GM23338 (cell line): ENCODE measurements at regions not wholly inside any gene's neighbourhood (a gene's known extent, or its start where the extent isn't known, plus 50 kb on each side); places are given as distances from the start of the nearest gene placed in this dataset.

Experiments
- ATAC-seq: fragments of 200-7000 bp; cut with Tn5 transposase; 3 replicates; pipeline ENCODE4 v1.9.1; 2020
- DNase-seq: peaks from one replicate; pipeline ENCODE4 v3.0.0-alpha.2; 2015; ENCODE audit warnings: low spot score
- H2AFZ ChIP-seq: fragments of 200-600 bp; sonication (generic); 2 replicates; pipeline ENCODE4 v1.8.0; 2016; ENCODE audit warnings: antibody characterized with exemption, mild to moderate bottlenecking, moderate library complexity
- H3F3A ChIP-seq: fragments of 200-600 bp; sonication (generic); replicated peaks from 2 replicates; pipeline ENCODE4 v1.8.0; 2017; ENCODE audit warnings: antibody characterized with exemption, mixed run types, low read depth
- H3K27ac ChIP-seq: fragments of 200-600 bp; sonication (generic); 2 replicates; pipeline ENCODE4 v1.6.1; 2016; ENCODE audit warnings: low read depth
- H3K27me3 ChIP-seq: fragments of 200-600 bp; sonication (generic); 2 replicates; pipeline ENCODE4 v1.8.0; 2016; ENCODE audit warnings: mild to moderate bottlenecking, mixed run types, moderate library complexity; ENCODE audit not compliant: insufficient read depth
- H3K36me3 ChIP-seq: fragments of 200-600 bp; sonication (generic); 2 replicates; pipeline ENCODE4 v1.8.0; 2016; ENCODE audit warnings: mild to moderate bottlenecking; ENCODE audit not compliant: insufficient read depth
- H3K4me1 ChIP-seq: fragments of 200-600 bp; sonication (generic); 2 replicates; pipeline ENCODE4 v1.8.0; 2016; ENCODE audit warnings: mild to moderate bottlenecking, moderate library complexity; ENCODE audit not compliant: insufficient read depth
- H3K4me2 ChIP-seq: fragments of 200-600 bp; sonication (generic); 2 replicates; pipeline ENCODE4 v1.7.1; 2017; ENCODE audit warnings: mixed run types
- H3K4me3 ChIP-seq: fragments of 200-600 bp; sonication (generic); 2 replicates; pipeline ENCODE4 v1.6.1; 2016; ENCODE audit warnings: mixed run types
- H3K79me2 ChIP-seq: fragments of 200-600 bp; sonication (generic); replicated peaks from 2 replicates; pipeline ENCODE4 v1.8.0; 2017; ENCODE audit warnings: mild to moderate bottlenecking; ENCODE audit not compliant: insufficient read depth
- H3K9me2 ChIP-seq: fragments of 200-600 bp; sonication (generic); 2 replicates; pipeline ENCODE4 v1.8.0; 2017; ENCODE audit not compliant: insufficient read depth
- H4K20me1 ChIP-seq: fragments of 200-600 bp; sonication (generic); replicated peaks from 2 replicates; pipeline ENCODE4 v1.8.0; 2017; ENCODE audit warnings: mild to moderate bottlenecking; ENCODE audit not compliant: insufficient read depth
- H3K27ac Mint-ChIP-seq: 2 replicates; pipeline ENCODE4 v1.8.0; 2020; ENCODE audit warnings: inconsistent platforms, mild to moderate bottlenecking, moderate library complexity, mixed read lengths
- H3K27me3 Mint-ChIP-seq: 3 replicates; pipeline ENCODE4 v1.8.0; 2022; ENCODE audit warnings: low read depth, mild to moderate bottlenecking, moderate library complexity, mixed read lengths, inconsistent platforms; ENCODE audit not compliant: insufficient read depth, poor library complexity
- H3K36me3 Mint-ChIP-seq: 3 replicates; pipeline ENCODE4 v1.8.0; 2021; ENCODE audit warnings: low read depth, mild to moderate bottlenecking, inconsistent platforms, moderate library complexity, mixed read lengths
- H3K4me1 Mint-ChIP-seq: 3 replicates; pipeline ENCODE4 v1.8.0; 2020; ENCODE audit warnings: mild to moderate bottlenecking, inconsistent platforms, mixed read lengths
- H3K4me3 Mint-ChIP-seq: 3 replicates; pipeline ENCODE4 v1.8.0; 2021; ENCODE audit warnings: moderate library complexity, mild to moderate bottlenecking, inconsistent platforms, mixed read lengths
- H3K9me3 Mint-ChIP-seq: 3 replicates; pipeline ENCODE4 v1.8.0; 2020; ENCODE audit warnings: moderate library complexity, mild to moderate bottlenecking, inconsistent platforms, mixed read lengths
- CREB1 ChIP-seq: fragments of 250-450 bp; sonication (Bioruptor Pico); IDR thresholded peaks from 2 replicates; pipeline ENCODE4 v1.5.0; 2020; ENCODE audit warnings: low read depth, mild to moderate bottlenecking, moderate library complexity
- ETS1 ChIP-seq: IDR thresholded peaks from 2 replicates; pipeline ENCODE4 v1.6.1; 2016; ENCODE audit warnings: antibody characterized with exemption
- EZH2 ChIP-seq: fragments of 200-600 bp; sonication (generic); IDR thresholded peaks from one replicate; pipeline ENCODE4 v1.8.0; 2017; ENCODE audit warnings: antibody characterized with exemption, mild to moderate bottlenecking, low read depth; ENCODE audit not compliant: unreplicated experiment
- EZH2phosphoT487 ChIP-seq: fragments of 200-600 bp; sonication (generic); IDR thresholded peaks from one replicate; pipeline ENCODE4 v1.8.1; 2018; ENCODE audit warnings: antibody characterized with exemption; ENCODE audit not compliant: unreplicated experiment
- JUNB ChIP-seq: IDR thresholded peaks from one replicate; pipeline ENCODE4 v1.6.1; 2016; ENCODE audit warnings: antibody characterized with exemption; ENCODE audit not compliant: unreplicated experiment
- NANOG ChIP-seq: IDR thresholded peaks from 2 replicates; pipeline ENCODE4 v1.6.1; 2016; ENCODE audit warnings: antibody characterized with exemption, borderline replicate concordance
- POLR2AphosphoS5 ChIP-seq: IDR thresholded peaks from 2 replicates; pipeline ENCODE4 v1.6.1; 2016; ENCODE audit warnings: antibody characterized with exemption, low read depth
- REST ChIP-seq: IDR thresholded peaks from one replicate; pipeline ENCODE4 v1.6.1; 2018; ENCODE audit warnings: antibody characterized with exemption; ENCODE audit not compliant: unreplicated experiment
- STAT1 ChIP-seq: IDR thresholded peaks from one replicate; pipeline ENCODE4 v1.6.1; 2016; ENCODE audit warnings: antibody characterized with exemption; ENCODE audit not compliant: unreplicated experiment
- ZNF114 ChIP-seq: fragments of 250-450 bp; sonication (Bioruptor Pico); IDR thresholded peaks from 2 replicates; pipeline ENCODE4 v1.5.0; 2020; ENCODE audit warnings: mild to moderate bottlenecking, moderate library complexity
- ZNF331 ChIP-seq: fragments of 250-450 bp; sonication (Bioruptor Pico); IDR thresholded peaks from 2 replicates; pipeline ENCODE4 v1.5.0; 2020; ENCODE audit warnings: low read depth, mild to moderate bottlenecking, moderate library complexity
- TF ChIP-seq, protein P1 (sequence below): fragments of 250-450 bp; sonication (Bioruptor Pico); IDR thresholded peaks from 2 replicates; pipeline ENCODE4 v1.5.0; 2020; ENCODE audit warnings: mild to moderate bottlenecking, moderate library complexity
- TF ChIP-seq, protein P2 (sequence below), 2 experiments: fragments of 200-600 bp in 1 of 2; sonication (generic) in 1 of 2; conservative IDR thresholded peaks; 2 replicates each; pipeline versions ENCODE4 v1.5.1 to v1.6.1; 2016 to 2017; ENCODE audit warnings: antibody characterized with exemption in 2 of 2, low read depth in 2 of 2, mild to moderate bottlenecking in 2 of 2, moderate library complexity in 1 of 2

GRCh38 chr5:174354571-174354970 is 309.1 kb downstream of the NSG2 start:
- Mint-ChIP-seq H3K4me1 (no peaks in the 10 kb centered on the region), H3K27ac (no peak overlapping the region), H3K36me3 (no peaks in the 10 kb centered on the region), H3K4me3 (no peak overlapping the region), H3K27me3 (no peaks in the 10 kb centered on the region), H3K9me3 (no peaks in the 10 kb centered on the region; the same call in 2 of the 3 replicates)
- TF ChIP-seq EZH2phosphoT487 (no peak), EZH2 (no peak), REST (no peak), JUNB (no peak), NANOG (no peak), ZNF114 (CRISPR knock-in tag) (no peak), CREB1 (CRISPR knock-in tag) (no peak), STAT1 (no peak), ETS1 (no peak), ZNF331 (CRISPR knock-in tag) (no peak), POLR2AphosphoS5 (no peak)
- TF ChIP-seq, protein P1, sequence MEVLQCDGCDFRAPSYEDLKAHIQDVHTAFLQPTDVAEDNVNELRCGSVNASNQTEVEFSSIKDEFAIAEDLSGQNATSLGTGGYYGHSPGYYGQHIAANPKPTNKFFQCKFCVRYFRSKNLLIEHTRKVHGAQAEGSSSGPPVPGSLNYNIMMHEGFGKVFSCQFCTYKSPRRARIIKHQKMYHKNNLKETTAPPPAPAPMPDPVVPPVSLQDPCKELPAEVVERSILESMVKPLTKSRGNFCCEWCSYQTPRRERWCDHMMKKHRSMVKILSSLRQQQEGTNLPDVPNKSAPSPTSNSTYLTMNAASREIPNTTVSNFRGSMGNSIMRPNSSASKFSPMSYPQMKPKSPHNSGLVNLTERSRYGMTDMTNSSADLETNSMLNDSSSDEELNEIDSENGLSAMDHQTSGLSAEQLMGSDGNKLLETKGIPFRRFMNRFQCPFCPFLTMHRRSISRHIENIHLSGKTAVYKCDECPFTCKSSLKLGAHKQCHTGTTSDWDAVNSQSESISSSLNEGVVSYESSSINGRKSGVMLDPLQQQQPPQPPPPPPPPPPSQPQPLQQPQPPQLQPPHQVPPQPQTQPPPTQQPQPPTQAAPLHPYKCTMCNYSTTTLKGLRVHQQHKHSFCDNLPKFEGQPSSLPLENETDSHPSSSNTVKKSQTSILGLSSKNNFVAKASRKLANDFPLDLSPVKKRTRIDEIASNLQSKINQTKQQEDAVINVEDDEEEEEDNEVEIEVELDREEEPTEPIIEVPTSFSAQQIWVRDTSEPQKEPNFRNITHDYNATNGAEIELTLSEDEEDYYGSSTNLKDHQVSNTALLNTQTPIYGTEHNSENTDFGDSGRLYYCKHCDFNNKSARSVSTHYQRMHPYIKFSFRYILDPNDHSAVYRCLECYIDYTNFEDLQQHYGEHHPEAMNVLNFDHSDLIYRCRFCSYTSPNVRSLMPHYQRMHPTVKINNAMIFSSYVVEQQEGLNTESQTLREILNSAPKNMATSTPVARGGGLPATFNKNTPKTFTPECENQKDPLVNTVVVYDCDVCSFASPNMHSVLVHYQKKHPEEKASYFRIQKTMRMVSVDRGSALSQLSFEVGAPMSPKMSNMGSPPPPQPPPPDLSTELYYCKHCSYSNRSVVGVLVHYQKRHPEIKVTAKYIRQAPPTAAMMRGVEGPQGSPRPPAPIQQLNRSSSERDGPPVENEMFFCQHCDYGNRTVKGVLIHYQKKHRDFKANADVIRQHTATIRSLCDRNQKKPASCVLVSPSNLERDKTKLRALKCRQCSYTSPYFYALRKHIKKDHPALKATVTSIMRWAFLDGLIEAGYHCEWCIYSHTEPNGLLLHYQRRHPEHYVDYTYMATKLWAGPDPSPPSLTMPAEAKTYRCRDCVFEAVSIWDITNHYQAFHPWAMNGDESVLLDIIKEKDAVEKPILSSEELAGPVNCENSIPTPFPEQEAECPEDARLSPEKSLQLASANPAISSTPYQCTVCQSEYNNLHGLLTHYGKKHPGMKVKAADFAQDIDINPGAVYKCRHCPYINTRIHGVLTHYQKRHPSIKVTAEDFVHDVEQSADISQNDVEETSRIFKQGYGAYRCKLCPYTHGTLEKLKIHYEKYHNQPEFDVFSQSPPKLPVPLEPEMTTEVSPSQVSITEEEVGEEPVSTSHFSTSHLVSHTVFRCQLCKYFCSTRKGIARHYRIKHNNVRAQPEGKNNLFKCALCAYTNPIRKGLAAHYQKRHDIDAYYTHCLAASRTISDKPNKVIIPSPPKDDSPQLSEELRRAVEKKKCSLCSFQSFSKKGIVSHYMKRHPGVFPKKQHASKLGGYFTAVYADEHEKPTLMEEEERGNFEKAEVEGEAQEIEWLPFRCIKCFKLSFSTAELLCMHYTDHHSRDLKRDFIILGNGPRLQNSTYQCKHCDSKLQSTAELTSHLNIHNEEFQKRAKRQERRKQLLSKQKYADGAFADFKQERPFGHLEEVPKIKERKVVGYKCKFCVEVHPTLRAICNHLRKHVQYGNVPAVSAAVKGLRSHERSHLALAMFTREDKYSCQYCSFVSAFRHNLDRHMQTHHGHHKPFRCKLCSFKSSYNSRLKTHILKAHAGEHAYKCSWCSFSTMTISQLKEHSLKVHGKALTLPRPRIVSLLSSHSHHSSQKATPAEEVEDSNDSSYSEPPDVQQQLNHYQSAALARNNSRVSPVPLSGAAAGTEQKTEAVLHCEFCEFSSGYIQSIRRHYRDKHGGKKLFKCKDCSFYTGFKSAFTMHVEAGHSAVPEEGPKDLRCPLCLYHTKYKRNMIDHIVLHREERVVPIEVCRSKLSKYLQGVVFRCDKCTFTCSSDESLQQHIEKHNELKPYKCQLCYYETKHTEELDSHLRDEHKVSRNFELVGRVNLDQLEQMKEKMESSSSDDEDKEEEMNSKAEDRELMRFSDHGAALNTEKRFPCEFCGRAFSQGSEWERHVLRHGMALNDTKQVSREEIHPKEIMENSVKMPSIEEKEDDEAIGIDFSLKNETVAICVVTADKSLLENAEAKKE (CRISPR knock-in tag) = no peak
- TF ChIP-seq, protein P2, sequence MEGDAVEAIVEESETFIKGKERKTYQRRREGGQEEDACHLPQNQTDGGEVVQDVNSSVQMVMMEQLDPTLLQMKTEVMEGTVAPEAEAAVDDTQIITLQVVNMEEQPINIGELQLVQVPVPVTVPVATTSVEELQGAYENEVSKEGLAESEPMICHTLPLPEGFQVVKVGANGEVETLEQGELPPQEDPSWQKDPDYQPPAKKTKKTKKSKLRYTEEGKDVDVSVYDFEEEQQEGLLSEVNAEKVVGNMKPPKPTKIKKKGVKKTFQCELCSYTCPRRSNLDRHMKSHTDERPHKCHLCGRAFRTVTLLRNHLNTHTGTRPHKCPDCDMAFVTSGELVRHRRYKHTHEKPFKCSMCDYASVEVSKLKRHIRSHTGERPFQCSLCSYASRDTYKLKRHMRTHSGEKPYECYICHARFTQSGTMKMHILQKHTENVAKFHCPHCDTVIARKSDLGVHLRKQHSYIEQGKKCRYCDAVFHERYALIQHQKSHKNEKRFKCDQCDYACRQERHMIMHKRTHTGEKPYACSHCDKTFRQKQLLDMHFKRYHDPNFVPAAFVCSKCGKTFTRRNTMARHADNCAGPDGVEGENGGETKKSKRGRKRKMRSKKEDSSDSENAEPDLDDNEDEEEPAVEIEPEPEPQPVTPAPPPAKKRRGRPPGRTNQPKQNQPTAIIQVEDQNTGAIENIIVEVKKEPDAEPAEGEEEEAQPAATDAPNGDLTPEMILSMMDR (conservative IDR thresholded peaks at IDR 0.05; ENCODE audit: low read depth in 2 of 2) = no peak
- Histone ChIP-seq H3K9me2 (0 out of 2 replicates have a peak, but pooled peaks cover 7% of the 10 kb centered on the region), H2AFZ (no peak overlapping the region), H3K79me2 (no peaks in the 10 kb centered on the region), H3K36me3 (no peaks in the 10 kb centered on the region), H3K4me1 (no peaks in the 10 kb centered on the region), H3K27ac (no peak overlapping the region), H3K4me3 (no peak overlapping the region), H3K27me3 (no peaks in the 10 kb centered on the region), H3K4me2 (no peak overlapping the region), H3F3A (no peaks in the 10 kb centered on the region), H4K20me1 (no peaks in the 10 kb centered on the region)
- DNase-seq = no peak
- ATAC-seq = no peak
